GM21737 (cell line): ENCODE measurements at regions not wholly inside any gene's neighbourhood (a gene's known extent, or its start where the extent isn't known, plus 50 kb on each side); places are given as distances from the start of the nearest gene placed in this dataset.
"Not testable (repeated sequence)": the region's sequence is repeated elsewhere in the genome, so short reads cannot be mapped to it uniquely, and the experiment has no call there.

Experiments used
- ATAC-seq: cut with Tn5 transposase; IDR thresholded peaks from one replicate; pipeline ENCODE4 v1.9.1; 2021; ENCODE audit warnings: mild to moderate bottlenecking, moderate library complexity; ENCODE audit not compliant: unreplicated experiment

DNA sequence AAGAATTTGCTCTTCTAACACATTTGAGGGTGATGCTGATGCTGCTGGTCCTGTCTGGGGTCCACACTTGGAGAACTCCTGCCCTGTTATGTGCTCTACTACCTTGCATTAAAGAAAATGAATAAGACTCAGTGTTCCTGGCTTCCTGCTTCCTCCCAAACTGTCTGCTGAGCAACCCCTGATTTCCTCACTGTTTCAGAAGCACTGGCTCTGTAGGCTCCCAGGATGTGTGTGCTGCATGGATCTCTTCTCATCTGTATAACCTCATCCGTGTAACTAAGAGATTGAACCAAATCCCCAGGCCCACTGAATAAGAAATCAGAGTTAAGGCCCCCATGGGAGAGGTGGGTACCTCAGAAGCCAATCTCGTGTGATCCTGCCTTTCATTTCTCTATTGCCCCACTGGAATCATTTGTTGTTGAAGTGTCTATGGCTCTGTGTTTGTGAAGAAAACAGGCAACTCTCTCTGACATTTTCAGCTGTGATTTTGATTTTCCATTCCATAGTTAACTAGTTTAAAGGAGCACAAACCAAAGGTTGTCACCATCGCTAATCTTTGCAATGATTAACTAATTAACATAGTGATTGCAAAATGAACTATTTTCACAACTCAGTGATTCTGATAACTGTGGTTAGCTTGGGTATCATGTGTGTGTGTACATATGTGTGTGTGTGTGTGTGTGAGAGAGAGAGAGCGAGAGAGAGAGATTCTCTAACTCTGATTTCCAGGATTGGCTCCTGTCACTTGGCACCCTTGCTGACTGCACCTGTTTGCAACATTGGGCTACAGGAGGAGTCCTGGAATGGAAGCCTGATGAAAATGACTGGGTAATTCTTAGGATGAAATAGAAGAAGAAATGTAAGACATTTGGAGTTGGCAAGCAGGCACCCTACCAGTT lies 196.2 kb downstream of the SLC38A4 start:
- ATAC-seq: no peak

- ATAC-seq: no peak
Observed at GRCh38 chr12:46628176-46628575, 197.6 kb downstream of the SLC38A4 start.

GRCh38 chr12:46627686-46628085 lies 198.1 kb downstream of the SLC38A4 start:
- ATAC-seq: no peak

GRCh38 chr12:46619474-46619873 lies 206.3 kb downstream of the SLC38A4 start:
- ATAC-seq: not testable (repeated sequence)

DNA sequence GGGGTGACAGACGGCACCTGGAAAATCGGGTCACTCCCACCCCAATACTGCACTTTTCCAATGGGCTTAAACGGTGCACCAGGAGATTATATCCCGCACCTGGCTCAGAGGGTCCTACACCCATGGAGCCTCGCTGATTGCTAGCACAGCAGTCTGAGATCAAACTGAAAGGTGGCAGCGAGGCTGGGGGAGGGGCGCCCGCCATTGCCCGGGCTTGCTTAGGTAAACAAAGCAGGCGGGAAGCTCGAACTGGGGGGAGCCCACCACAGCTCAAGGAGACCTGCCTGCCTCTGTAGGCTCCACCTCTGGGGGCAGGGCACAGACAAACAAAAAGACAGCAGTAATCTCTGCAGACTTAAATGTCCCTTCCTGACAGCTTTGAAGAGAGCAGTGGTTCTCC lies 208.1 kb downstream of the SLC38A4 start:
- not testable (repeated sequence) for ATAC-seq

DNA sequence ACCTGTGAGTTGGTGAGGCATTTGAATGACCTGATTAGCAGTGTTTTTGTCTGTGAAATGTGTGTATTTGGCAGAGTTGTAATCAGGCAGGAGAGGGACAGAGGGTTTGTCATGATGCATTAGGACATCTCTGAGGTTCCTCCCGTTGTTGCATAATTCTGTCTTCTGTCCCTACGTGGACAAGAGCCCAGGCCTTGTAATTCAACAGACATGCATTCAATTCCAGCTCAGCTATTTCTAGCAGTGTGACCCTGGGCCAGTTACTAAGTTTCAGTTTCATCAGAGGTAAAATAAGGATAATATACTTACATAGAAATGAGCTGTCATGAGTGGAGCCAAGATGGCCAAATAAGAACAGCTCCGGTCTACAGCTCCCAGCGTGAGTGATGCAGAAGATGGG lies 208.6 kb downstream of the SLC38A4 start:
- ATAC-seq: no peak

- no peak for ATAC-seq
Observed at GRCh38 chr12:46610754-46611153, 215.0 kb downstream of the SLC38A4 start.

- ATAC-seq: no peak
Observed at GRCh38 chr12:46609674-46610073, 216.1 kb downstream of the SLC38A4 start.

GRCh38 chr12:46609273-46609623 lies 216.5 kb downstream of the SLC38A4 start:
- no peak for ATAC-seq

- no peak for ATAC-seq
Observed at GRCh38 chr12:46608431-46609272, 217.1 kb downstream of the SLC38A4 start.

- no peak for ATAC-seq
Observed at GRCh38 chr12:46604684-46605083, 221.1 kb downstream of the SLC38A4 start.

GRCh38 chr12:46603776-46604456 lies 221.9 kb downstream of the SLC38A4 start:
- ATAC-seq: no peak

DNA sequence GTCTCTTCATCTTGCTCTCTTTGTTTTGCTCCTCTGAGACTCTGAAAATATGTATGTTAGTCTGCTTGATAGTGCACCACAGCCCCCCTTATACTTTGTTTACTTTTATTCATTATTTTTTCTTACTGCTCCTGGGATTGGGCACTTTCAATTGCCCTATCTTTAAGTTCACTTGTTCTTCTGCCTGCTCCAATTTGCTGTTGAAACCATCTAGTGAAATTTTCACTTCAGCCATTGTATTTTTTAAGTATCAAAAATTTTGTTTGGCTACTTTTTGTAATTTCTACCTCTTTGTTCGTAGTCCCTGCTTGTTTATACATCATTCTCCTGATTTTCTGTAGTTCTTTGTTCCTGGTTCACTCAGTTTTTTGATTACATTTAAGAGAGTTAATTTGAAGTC lies 223.3 kb downstream of the SLC38A4 start:
- no peak for ATAC-seq

DNA sequence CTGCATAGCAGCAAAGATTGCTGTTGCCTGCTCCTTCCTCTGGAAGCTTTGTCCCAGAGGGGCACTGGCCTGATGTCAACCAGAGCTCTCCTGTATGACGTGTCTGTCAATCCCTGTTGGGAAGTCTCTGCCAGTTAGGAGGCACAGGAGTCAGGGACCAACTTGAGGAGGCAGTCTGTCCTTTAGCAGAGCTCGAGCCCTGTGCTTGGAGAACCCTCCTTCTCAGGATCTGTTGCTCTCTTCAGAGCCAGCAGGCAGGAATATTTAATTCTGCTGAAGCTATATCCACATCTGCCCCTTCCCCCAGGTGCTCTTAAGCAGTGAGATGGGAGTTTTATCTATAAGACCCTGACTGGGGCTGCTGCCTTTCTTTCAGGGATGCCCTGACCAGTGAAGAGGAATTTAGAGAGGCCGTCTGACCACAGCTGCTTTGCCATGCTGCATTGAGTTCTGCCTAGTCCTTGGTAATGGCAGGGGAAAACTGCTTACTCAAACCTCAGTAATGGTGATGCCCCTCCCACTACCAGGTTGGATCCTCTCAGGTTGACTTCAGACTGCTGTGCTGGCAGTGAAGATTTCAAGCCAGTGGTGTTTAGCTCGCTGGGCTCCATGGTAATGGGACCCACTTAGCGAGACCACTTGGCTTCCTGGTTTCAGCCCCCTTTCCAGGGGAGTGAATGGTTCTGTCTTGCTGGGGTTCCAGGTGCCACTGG lies 218.6 kb upstream of the SLC38A2 start:
- ATAC-seq: no peak

DNA sequence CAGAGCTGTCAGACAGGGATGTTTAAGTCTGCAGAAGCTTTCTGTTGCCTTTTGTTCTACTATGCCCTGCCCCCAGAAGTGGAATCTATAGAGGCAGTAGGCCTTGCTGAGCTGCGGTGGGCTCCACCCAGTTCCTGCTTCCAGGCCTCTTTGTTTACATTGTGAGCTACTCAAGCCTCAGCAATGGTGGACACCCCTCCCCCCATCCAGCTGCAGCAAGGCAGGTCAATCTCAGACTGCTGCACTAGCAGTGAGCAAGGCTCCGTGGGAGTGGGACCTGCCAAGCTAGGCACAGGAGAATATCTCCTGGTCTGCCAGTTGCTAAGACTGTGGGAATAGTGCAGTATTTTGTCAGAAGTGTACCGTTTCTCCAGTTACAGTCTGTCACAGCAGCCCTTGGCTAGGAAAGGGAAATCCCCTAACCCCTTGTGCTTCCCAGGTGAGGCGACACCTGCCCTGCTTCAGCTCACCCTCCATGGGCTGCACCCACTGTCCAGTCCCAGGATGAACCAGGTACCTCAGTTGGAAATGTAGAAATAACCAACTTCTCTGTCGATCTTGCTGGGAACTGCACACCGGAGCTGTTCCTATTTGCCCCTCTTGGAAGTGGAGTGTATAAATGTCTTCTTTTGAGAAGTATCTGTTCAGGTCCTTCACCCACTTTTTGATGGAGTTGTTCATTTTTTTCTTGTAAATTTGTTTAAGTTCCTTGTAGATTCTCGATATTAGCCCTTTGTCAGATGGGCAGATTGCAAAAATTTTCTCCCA lies 213.5 kb upstream of the SLC38A2 start:
- ATAC-seq: no peak

DNA sequence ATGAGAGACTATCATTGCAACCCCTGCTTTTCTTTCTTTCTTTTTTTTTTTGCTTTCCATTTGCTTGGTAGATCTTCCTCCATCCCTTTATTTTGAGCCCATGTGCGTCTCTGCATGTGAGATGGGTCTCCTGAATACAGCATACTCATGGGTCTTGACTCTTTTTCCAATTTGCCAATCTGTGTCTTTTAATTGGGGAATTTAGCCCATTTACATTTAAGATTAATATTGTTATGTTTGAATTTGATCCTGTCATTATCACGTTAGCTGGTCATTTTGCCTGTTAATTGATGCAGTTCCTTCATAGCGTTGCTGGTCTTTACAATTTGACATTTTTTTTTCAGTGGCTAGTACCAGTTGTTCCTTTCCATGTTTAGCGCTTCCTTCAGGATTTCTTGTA lies 211.5 kb upstream of the SLC38A2 start:
- ATAC-seq: not testable (repeated sequence)

GRCh38 chr12:46581990-46582389 lies 209.4 kb upstream of the SLC38A2 start:
- ATAC-seq: not testable (repeated sequence)

DNA sequence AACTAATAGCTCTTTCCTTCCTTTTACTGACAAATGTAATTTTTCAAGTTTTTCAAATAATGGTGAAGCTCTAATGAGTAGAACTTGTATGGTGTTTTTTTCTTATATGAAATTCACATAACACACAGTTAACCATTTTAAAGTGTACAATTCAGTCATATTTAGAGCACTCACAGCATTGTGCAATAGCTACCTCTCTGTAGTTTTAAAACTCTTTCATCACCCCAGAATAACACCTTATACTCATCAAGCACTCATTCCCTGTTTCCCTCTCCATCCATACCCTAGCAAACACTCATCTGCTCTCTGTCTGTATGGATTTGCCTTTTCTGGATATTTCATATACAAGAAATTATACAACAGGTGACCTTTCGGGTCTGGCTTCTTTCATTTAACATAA lies 207.9 kb upstream of the SLC38A2 start:
- ATAC-seq: no peak

DNA sequence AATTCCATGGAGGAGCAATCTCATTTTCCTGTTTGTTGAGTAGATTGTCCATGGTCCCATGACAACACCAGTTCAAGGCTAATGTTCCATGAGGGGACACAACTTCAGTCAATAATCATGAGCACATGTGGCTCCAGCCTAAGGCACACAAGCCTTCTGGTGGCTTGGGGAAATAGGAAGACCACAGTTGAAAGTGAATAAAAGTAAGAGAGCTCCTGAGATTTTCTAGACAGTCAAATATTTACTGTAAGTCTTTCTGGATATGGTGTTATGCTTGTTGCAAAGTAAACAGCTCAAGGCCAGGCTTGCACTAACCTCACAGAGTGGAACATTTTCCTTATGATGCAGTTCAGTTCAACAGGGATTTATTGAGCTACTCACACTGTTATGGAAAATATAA lies 206.9 kb upstream of the SLC38A2 start:
- no peak for ATAC-seq
